Subcutaneous abdominal adipose tissue (tissue), 5 donors: ENCODE measurements at regions not wholly inside any gene's neighbourhood (a gene's known extent, or its start where the extent isn't known, plus 50 kb on each side); places are given as distances from the start of the nearest gene placed in this dataset.
A peak's percentile ranks its signal among the peaks of the same experiment; 100 is the strongest.

Source experiments
- H3K27ac ChIP-seq: one replicate; pipeline ENCODE4 v1.7.0; 2013; ENCODE audit warnings: low read depth, mild to moderate bottlenecking, inconsistent platforms, low read length, moderate library complexity
- H3K27me3 ChIP-seq, 5 donors: one replicate each; pipeline ENCODE4 v1.7.0; 2013; ENCODE audit warnings: low read length in 5 of 5, inconsistent platforms in 1 of 5; ENCODE audit not compliant: control insufficient read depth in 5 of 5, insufficient read depth in 4 of 5
- H3K36me3 ChIP-seq, 5 donors: one replicate each; pipeline ENCODE4 v1.7.0; 2013; ENCODE audit warnings: low read length in 5 of 5; ENCODE audit not compliant: control insufficient read depth in 5 of 5, insufficient read depth in 5 of 5
- H3K4me1 ChIP-seq, 5 donors: one replicate each; pipeline ENCODE4 v1.7.0; 2013; ENCODE audit warnings: low read length in 5 of 5, mild to moderate bottlenecking in 3 of 5, moderate library complexity in 1 of 5; ENCODE audit not compliant: control insufficient read depth in 5 of 5, insufficient read depth in 5 of 5
- H3K4me3 ChIP-seq, 5 donors: one replicate each; pipeline ENCODE4 v1.7.0; 2013; ENCODE audit warnings: low read length in 5 of 5, low read depth in 1 of 5
- H3K9ac ChIP-seq, 5 donors: one replicate each; pipeline ENCODE4 v1.7.0; 2013; ENCODE audit warnings: low read length in 5 of 5, mild to moderate bottlenecking in 4 of 5, moderate library complexity in 3 of 5
- H3K9me3 ChIP-seq, 5 donors: one replicate each; pipeline ENCODE4 v1.7.0; 2013; ENCODE audit warnings: low read length in 5 of 5; ENCODE audit not compliant: control insufficient read depth in 5 of 5
- donor health status: healthy.
- donor health status: healthy.
- donor health status: healthy.
- donor health status: healthy.
- donor health status: healthy.

- H3K27ac ChIP-seq: no peak overlapping the region
- H3K4me1 ChIP-seq: peaks cover 9 to 34% (median 27%) of the 10 kb centered on the region in 5 donors
- no peaks in the 10 kb centered on the region for H3K36me3 ChIP-seq
- no peak overlapping the region for H3K4me3 ChIP-seq
- H3K27me3 ChIP-seq: no peaks in the 10 kb centered on the region
- no peaks in the 10 kb centered on the region for H3K9me3 ChIP-seq
- H3K9ac ChIP-seq: no peak overlapping the region
Observed at GRCh38 chr6:111995404-111995803, 58.5 kb upstream of the CCN6 start.

- Histone ChIP-seq H3K9me3 (no peaks in the 10 kb centered on the region), H3K4me3 (peak overlapping the region in 4 of 5 donors; percentile 60 to 84 (median 65)), H3K9ac (peak overlapping the region in 2 of 5 donors; percentile 64 to 80), H3K36me3 (no peaks in the 10 kb centered on the region), H3K4me1 (peaks cover 9 to 34% (median 27%) of the 10 kb centered on the region in 5 donors), H3K27me3 (no peaks in the 10 kb centered on the region), H3K27ac (peak overlapping the region; percentile 91)
Observed at GRCh38 chr6:111996144-111996865, 57.6 kb upstream of the CCN6 start.

GRCh38 chr6:111997078-111997852, 56.6 kb upstream of the CCN6 start:
- peak overlapping the region; percentile 60 to 84 (median 65) for H3K4me3 ChIP-seq
- H3K9ac ChIP-seq: peak overlapping the region; percentile 20 to 87 (median 67)
- peak overlapping the region; percentile 91 for H3K27ac ChIP-seq

GRCh38 chr6:111997853-111998208, 56.1 kb upstream of the CCN6 start:
- Histone ChIP-seq H3K9me3 (no peaks in the 10 kb centered on the region), H3K9ac (peak overlapping the region; percentile 20 to 87 (median 67)), H3K4me3 (peak overlapping the region; percentile 60 to 84 (median 65)), H3K27ac (peak overlapping the region; percentile 91), H3K36me3 (no peaks in the 10 kb centered on the region), H3K4me1 (peaks cover 9 to 30% (median 27%) of the 10 kb centered on the region in 5 donors), H3K27me3 (no peaks in the 10 kb centered on the region)

More at GRCh38 chr6:111997078-111997852, 56.6 kb upstream of the CCN6 start:
- Histone ChIP-seq H3K9me3 (no peaks in the 10 kb centered on the region), H3K36me3 (no peaks in the 10 kb centered on the region), H3K27me3 (no peaks in the 10 kb centered on the region), H3K4me1 (peaks cover 9 to 34% (median 27%) of the 10 kb centered on the region in 5 donors)

GRCh38 chr6:112002307-112002706, 51.6 kb upstream of the CCN6 start:
- H3K9me3 ChIP-seq: no peaks in the 10 kb centered on the region
- H3K27ac ChIP-seq: no peak overlapping the region
- H3K27me3 ChIP-seq: no peaks in the 10 kb centered on the region
- H3K4me3 ChIP-seq: no peak overlapping the region
- H3K9ac ChIP-seq: no peak overlapping the region
- H3K4me1 ChIP-seq: peaks cover 9 to 31% (median 17%) of the 10 kb centered on the region in 5 donors
- H3K36me3 ChIP-seq: no peaks in the 10 kb centered on the region
